Ishikawa (cell line): ENCODE measurements at regions not wholly inside any gene's neighbourhood (a gene's known extent, or its start where the extent isn't known, plus 50 kb on each side); places are given as distances from the start of the nearest gene placed in this dataset.

Experiments
- CEBPB ChIP-seq: IDR thresholded peaks from 2 replicates; pipeline ENCODE4 v1.6.1; 2012
- CREB1 ChIP-seq: IDR thresholded peaks from 2 replicates; pipeline ENCODE4 v1.6.1; 2012; ENCODE audit warnings: low read depth
- EGR1 ChIP-seq: IDR thresholded peaks from 2 replicates; pipeline ENCODE4 v1.6.1; 2012
- EP300 ChIP-seq: IDR thresholded peaks from 2 replicates; pipeline ENCODE4 v1.6.1; 2012; ENCODE audit warnings: borderline replicate concordance
- FOXM1 ChIP-seq: IDR thresholded peaks from 2 replicates; pipeline ENCODE4 v1.6.1; 2012; ENCODE audit warnings: low read depth, borderline replicate concordance
- MAX ChIP-seq: IDR thresholded peaks from 2 replicates; pipeline ENCODE4 v1.6.1; 2012
- NFIC ChIP-seq: IDR thresholded peaks from 2 replicates; pipeline ENCODE4 v1.6.1; 2012
- RAD21 ChIP-seq: IDR thresholded peaks from 2 replicates; pipeline ENCODE4 v1.6.1; 2012; ENCODE audit warnings: low read depth
- REST ChIP-seq: IDR thresholded peaks from 2 replicates; pipeline ENCODE4 v1.6.1; 2012; ENCODE audit warnings: low read depth, mild to moderate bottlenecking
- TAF1 ChIP-seq: IDR thresholded peaks from 2 replicates; pipeline ENCODE4 v1.6.1; 2012; ENCODE audit warnings: low read depth, mild to moderate bottlenecking
- TEAD4 ChIP-seq: IDR thresholded peaks from 2 replicates; pipeline ENCODE4 v1.6.1; 2012
- YY1 ChIP-seq: IDR thresholded peaks from 2 replicates; pipeline ENCODE4 v1.6.1; 2012; ENCODE audit warnings: low read depth
- ZBTB7A ChIP-seq: IDR thresholded peaks from 2 replicates; pipeline ENCODE4 v1.6.1; 2012; ENCODE audit warnings: low read depth
- TF ChIP-seq, protein P1 (sequence below): IDR thresholded peaks from 2 replicates; pipeline ENCODE4 v1.6.1; 2012

GRCh38 chr2:209311948-209312347 is 111.9 kb upstream of the MAP2 start:
- no peak for TF ChIP-seq FOXM1
- no peak for TF ChIP-seq CREB1
- TF ChIP-seq CEBPB, result no peak
- TF ChIP-seq EGR1, result no peak
- no peak for TF ChIP-seq REST
- TF ChIP-seq MAX, result no peak
- TF ChIP-seq TAF1, result no peak
- no peak for TF ChIP-seq NFIC
- no peak for TF ChIP-seq YY1
- TF ChIP-seq EP300, result no peak
- TF ChIP-seq, protein P1, sequence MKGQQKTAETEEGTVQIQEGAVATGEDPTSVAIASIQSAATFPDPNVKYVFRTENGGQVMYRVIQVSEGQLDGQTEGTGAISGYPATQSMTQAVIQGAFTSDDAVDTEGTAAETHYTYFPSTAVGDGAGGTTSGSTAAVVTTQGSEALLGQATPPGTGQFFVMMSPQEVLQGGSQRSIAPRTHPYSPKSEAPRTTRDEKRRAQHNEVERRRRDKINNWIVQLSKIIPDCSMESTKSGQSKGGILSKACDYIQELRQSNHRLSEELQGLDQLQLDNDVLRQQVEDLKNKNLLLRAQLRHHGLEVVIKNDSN, result no peak
- TF ChIP-seq RAD21, result no peak
- no peak for TF ChIP-seq ZBTB7A
- no peak for TF ChIP-seq TEAD4
